LNCaP clone FGC (cell line): ENCODE measurements at regions not wholly inside any gene's neighbourhood (a gene's known extent, or its start where the extent isn't known, plus 50 kb on each side); places are given as distances from the start of the nearest gene placed in this dataset.
"Not testable (repeated sequence)": the region's sequence is repeated elsewhere in the genome, so short reads cannot be mapped to it uniquely, and the experiment has no call there.

ENCODE experiments used
- DNase-seq: peaks from one replicate; pipeline ENCODE4 v3.0.0-alpha.2; 2011; ENCODE audit warnings: low read depth
- H3K4me3 ChIP-seq: 2 replicates; pipeline ENCODE4 v1.5.1; 2011; ENCODE audit warnings: mild to moderate bottlenecking, low read depth, low read length, control low read depth
- CTCF ChIP-seq: IDR thresholded peaks from 2 replicates; pipeline ENCODE4 v1.5.1; 2012; ENCODE audit warnings: mild to moderate bottlenecking; ENCODE audit not compliant: control insufficient read depth, insufficient read depth; ENCODE audit errors: extremely low read depth

GRCh38 chr20:4465855-4466545 lies 216.9 kb upstream of the ADRA1D start:
- peak; percentile 17 for DNase-seq
- no peak for TF ChIP-seq CTCF
- no peak overlapping the region for H3K4me3 ChIP-seq

- DNase-seq = no peak
- no peak for TF ChIP-seq CTCF
- H3K4me3 ChIP-seq = no peak overlapping the region
Observed at GRCh38 chr20:4465212-4465611, 216.1 kb upstream of the ADRA1D start.

GRCh38 chr20:4462801-4463200 lies 213.7 kb upstream of the ADRA1D start:
- not testable (repeated sequence) for DNase-seq, H3K4me3 ChIP-seq

GRCh38 chr20:4459081-4459480 lies 210.0 kb upstream of the ADRA1D start:
- no peak for TF ChIP-seq CTCF
- DNase-seq = peak; percentile 4
- no peak overlapping the region for H3K4me3 ChIP-seq

- TF ChIP-seq CTCF = no peak
- DNase-seq = no peak
- H3K4me3 ChIP-seq = no peak overlapping the region
Observed at GRCh38 chr20:4457566-4458543, 208.8 kb upstream of the ADRA1D start.

- DNase-seq = no peak
- no peak overlapping the region for H3K4me3 ChIP-seq
- no peak for TF ChIP-seq CTCF
Observed at GRCh38 chr20:4455996-4456395, 206.9 kb upstream of the ADRA1D start.

- H3K4me3 ChIP-seq = no peak overlapping the region
- no peak for DNase-seq
- TF ChIP-seq CTCF = no peak
Observed at GRCh38 chr20:4455301-4455701, 206.2 kb upstream of the ADRA1D start.
